Astrocyte (in vitro differentiated cells and primary cell): ENCODE measurements at regions not wholly inside any gene's neighbourhood (a gene's known extent, or its start where the extent isn't known, plus 50 kb on each side); places are given as distances from the start of the nearest gene placed in this dataset.

Source experiments
- CTCF ChIP-seq: IDR thresholded peaks from 2 replicates; pipeline ENCODE4 v1.5.1; 2011; ENCODE audit warnings: low read depth, mild to moderate bottlenecking, inconsistent platforms, low read length, moderate library complexity; ENCODE audit not compliant: insufficient read depth
- EZH2 ChIP-seq: IDR thresholded peaks from 2 replicates; pipeline ENCODE4 v1.6.1; 2012; ENCODE audit warnings: mild to moderate bottlenecking, low read length, inconsistent platforms; ENCODE audit not compliant: insufficient read depth

DNA sequence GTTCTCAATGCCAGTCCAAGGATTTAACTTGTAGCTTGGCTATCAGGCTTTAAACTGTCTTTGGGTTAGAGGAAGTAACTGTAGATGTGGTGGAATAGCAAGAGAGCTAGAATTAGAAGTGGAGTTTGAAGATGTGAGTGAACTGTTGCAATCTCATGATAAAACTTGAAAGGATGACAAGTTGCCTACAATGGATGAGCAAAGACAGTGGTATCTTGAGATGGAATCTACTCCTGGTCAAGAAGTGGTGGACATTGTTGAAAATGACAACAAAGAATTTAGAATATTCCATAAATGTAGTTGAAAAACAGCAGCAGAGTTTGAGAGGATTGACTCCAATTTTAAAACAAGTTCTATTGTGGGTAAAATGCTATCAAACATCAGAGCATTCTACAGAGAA, 199.0 kb downstream of the DUSP6 start:
- TF ChIP-seq CTCF (no peak), EZH2 (no peak)
